Hepatocyte (in vitro differentiated cells): ENCODE measurements at regions not wholly inside any gene's neighbourhood (a gene's known extent, or its start where the extent isn't known, plus 50 kb on each side); places are given as distances from the start of the nearest gene placed in this dataset.

ENCODE experiments used
- DNase-seq: peaks from one replicate; pipeline ENCODE4 v3.0.0-alpha.2; 2016; ENCODE audit warnings: low spot score
- H2AFZ ChIP-seq: fragments of 200-600 bp; sonication (generic); 2 replicates; pipeline ENCODE4 v1.6.0; 2016; ENCODE audit warnings: antibody characterized with exemption, mild to moderate bottlenecking
- H3K27ac ChIP-seq: fragments of 200-600 bp; sonication (generic); 2 replicates; pipeline ENCODE4 v1.5.1; 2016; ENCODE audit warnings: mild to moderate bottlenecking
- H3K27me3 ChIP-seq: fragments of 200-600 bp; sonication (generic); 2 replicates; pipeline ENCODE4 v1.6.1; 2016
- H3K36me3 ChIP-seq: fragments of 200-600 bp; sonication (generic); replicated peaks from 2 replicates; pipeline ENCODE4 v1.5.1; 2016; ENCODE audit warnings: low read depth; ENCODE audit not compliant: insufficient read depth
- H3K4me1 ChIP-seq: fragments of 200-600 bp; sonication (generic); 2 replicates; pipeline ENCODE4 v1.5.1; 2016; ENCODE audit warnings: mild to moderate bottlenecking, moderate library complexity; ENCODE audit not compliant: insufficient read depth
- H3K4me2 ChIP-seq: fragments of 200-600 bp; sonication (generic); 2 replicates; pipeline ENCODE4 v1.6.0; 2016
- H3K4me3 ChIP-seq: fragments of 200-600 bp; sonication (generic); 2 replicates; pipeline ENCODE4 v1.5.1; 2016; ENCODE audit warnings: mild to moderate bottlenecking
- H3K79me2 ChIP-seq: fragments of 200-600 bp; sonication (generic); 2 replicates; pipeline ENCODE4 v1.6.0; 2017; ENCODE audit warnings: mild to moderate bottlenecking
- H3K9me2 ChIP-seq: fragments of 200-600 bp; sonication (generic); replicated peaks from 2 replicates; pipeline ENCODE4 v1.6.0; 2017; ENCODE audit warnings: mild to moderate bottlenecking; ENCODE audit not compliant: insufficient read depth
- H3K9me3 ChIP-seq: fragments of 200-600 bp; sonication (generic); 2 replicates; pipeline ENCODE4 v1.5.1; 2016; ENCODE audit warnings: low read depth, mild to moderate bottlenecking
- H4K20me1 ChIP-seq: fragments of 200-600 bp; sonication (generic); 2 replicates; pipeline ENCODE4 v1.6.0; 2016; ENCODE audit warnings: mild to moderate bottlenecking; ENCODE audit not compliant: insufficient read depth, poor library complexity, severe bottlenecking
- EZH2 ChIP-seq: fragments of 200-600 bp; sonication (generic); IDR thresholded peaks from 2 replicates; pipeline ENCODE4 v1.6.1; 2016; ENCODE audit warnings: antibody characterized with exemption, mild to moderate bottlenecking, borderline replicate concordance
- EZH2phosphoT487 ChIP-seq: fragments of 200-600 bp; sonication (generic); IDR thresholded peaks from one replicate; pipeline ENCODE4 v1.6.1; 2018; ENCODE audit warnings: antibody characterized with exemption, mild to moderate bottlenecking, low read depth, moderate library complexity; ENCODE audit not compliant: unreplicated experiment, severe bottlenecking
- WGBS: methylation state at CpG from one replicate; pipeline ENCODE4 v1.1.6; 2016; ENCODE audit warnings: low lambda C conversion rate; ENCODE audit errors: missing lambda C conversion rate; 5-methylcytosine and 5-hydroxymethylcytosine counted together
- TF ChIP-seq, protein P1 (sequence below): fragments of 200-600 bp; sonication (generic); IDR thresholded peaks from 2 replicates; pipeline ENCODE4 v1.5.1; 2016; ENCODE audit warnings: antibody characterized with exemption, mild to moderate bottlenecking; ENCODE audit not compliant: poor library complexity

DNA sequence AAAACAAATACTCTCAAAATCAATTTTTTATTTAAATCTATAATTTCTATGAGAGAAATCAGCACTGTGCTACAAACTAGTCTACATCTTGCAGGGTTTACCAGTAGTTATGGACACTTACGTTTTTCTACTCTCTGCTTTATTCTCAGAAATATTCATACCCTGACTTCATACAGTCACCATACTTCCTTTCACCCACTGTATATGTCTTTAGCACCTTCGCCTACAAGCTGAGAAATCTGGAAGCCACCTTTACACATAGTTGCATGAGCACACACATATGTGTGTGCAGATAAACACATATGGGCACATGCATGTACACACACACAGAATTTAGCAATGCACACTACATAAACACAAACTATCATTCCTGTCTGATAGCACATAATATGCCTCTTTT, 177.0 kb downstream of the ST8SIA4 start:
- Histone ChIP-seq H3K9me2 (no peaks in the 10 kb centered on the region), H2AFZ (no peak overlapping the region), H4K20me1 (no peaks in the 10 kb centered on the region), H3K4me2 (no peak overlapping the region), H3K4me3 (no peak overlapping the region), H3K4me1 (no peaks in the 10 kb centered on the region), H3K9me3 (no peaks in the 10 kb centered on the region), H3K27ac (no peak overlapping the region), H3K79me2 (no peaks in the 10 kb centered on the region), H3K27me3 (no peaks in the 10 kb centered on the region), H3K36me3 (no peaks in the 10 kb centered on the region)
- WGBS = 79% methylated on average over 2 of the region's 2 CpGs
- no peak for TF ChIP-seq EZH2phosphoT487
- TF ChIP-seq, protein P1, sequence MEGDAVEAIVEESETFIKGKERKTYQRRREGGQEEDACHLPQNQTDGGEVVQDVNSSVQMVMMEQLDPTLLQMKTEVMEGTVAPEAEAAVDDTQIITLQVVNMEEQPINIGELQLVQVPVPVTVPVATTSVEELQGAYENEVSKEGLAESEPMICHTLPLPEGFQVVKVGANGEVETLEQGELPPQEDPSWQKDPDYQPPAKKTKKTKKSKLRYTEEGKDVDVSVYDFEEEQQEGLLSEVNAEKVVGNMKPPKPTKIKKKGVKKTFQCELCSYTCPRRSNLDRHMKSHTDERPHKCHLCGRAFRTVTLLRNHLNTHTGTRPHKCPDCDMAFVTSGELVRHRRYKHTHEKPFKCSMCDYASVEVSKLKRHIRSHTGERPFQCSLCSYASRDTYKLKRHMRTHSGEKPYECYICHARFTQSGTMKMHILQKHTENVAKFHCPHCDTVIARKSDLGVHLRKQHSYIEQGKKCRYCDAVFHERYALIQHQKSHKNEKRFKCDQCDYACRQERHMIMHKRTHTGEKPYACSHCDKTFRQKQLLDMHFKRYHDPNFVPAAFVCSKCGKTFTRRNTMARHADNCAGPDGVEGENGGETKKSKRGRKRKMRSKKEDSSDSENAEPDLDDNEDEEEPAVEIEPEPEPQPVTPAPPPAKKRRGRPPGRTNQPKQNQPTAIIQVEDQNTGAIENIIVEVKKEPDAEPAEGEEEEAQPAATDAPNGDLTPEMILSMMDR = no peak
- DNase-seq = no peak

DNA sequence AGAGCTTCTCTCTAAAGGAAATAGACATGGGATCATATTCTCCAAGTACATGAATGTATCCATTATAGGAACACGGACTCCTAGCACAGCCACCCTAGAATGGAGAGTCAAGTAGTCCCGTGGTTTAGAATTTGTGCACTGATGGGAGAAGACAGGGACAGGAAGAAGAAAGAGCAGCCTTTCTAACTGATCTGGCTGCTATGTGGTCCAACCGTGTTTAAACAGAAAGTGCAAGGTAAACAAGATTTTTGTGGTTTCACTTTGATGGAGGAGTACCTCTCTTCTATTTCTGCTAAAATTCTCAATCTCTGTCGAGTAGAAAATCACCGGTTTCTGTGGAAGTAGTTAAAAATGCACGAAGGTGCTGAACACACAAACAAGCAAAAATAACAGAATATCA, 171.3 kb downstream of the ST8SIA4 start:
- no peak for DNase-seq
- H3K79me2 ChIP-seq = no peaks in the 10 kb centered on the region
- no peaks in the 10 kb centered on the region for H3K9me3 ChIP-seq
- H3K4me1 ChIP-seq = no peaks in the 10 kb centered on the region
- no peaks in the 10 kb centered on the region for H3K9me2 ChIP-seq
- no peaks in the 10 kb centered on the region for H3K27me3 ChIP-seq
- no peak overlapping the region for H3K4me3 ChIP-seq
- 73% methylated on average over 6 of the region's 6 CpGs for WGBS
- H3K36me3 ChIP-seq = no peaks in the 10 kb centered on the region
- H3K27ac ChIP-seq = no peak overlapping the region
- H4K20me1 ChIP-seq = no peaks in the 10 kb centered on the region
- TF ChIP-seq EZH2phosphoT487 (no peak), EZH2 (no peak)
- TF ChIP-seq, protein P1 = no peak
- H2AFZ ChIP-seq = no peak overlapping the region
- no peak overlapping the region for H3K4me2 ChIP-seq

DNA sequence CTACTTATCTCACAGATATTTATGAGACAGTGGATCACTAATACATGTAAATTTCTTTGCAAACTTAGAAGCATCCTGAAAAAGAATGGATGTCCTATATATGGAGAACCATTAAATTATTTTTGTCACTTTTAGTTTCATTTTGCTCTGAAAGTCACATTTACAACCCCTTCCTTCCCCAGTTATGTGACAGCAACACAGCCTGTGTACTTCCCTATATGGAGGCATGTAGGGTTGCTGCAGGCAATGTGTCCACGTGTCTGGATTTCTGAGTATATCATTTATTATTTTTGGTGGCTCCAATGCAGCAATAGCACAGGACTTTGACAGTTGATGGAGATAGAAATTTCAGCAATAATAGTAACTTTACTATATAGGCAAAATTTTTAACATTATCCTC, 156.4 kb downstream of the ST8SIA4 start:
- no peaks in the 10 kb centered on the region for H3K9me3 ChIP-seq
- no peak for DNase-seq
- H2AFZ ChIP-seq = no peak overlapping the region
- no peaks in the 10 kb centered on the region for H3K36me3 ChIP-seq
- no peaks in the 10 kb centered on the region for H3K27me3 ChIP-seq
- H3K9me2 ChIP-seq = no peaks in the 10 kb centered on the region
- H3K4me2 ChIP-seq = no peak overlapping the region
- no peaks in the 10 kb centered on the region for H3K4me1 ChIP-seq
- H3K79me2 ChIP-seq = no peaks in the 10 kb centered on the region
- no peaks in the 10 kb centered on the region for H4K20me1 ChIP-seq
- H3K4me3 ChIP-seq = no peak overlapping the region
- TF ChIP-seq EZH2 (no peak), EZH2phosphoT487 (no peak)
- TF ChIP-seq, protein P1 = no peak
- 84% methylated on average over 1 of the region's 1 CpG for WGBS
- no peak overlapping the region for H3K27ac ChIP-seq

DNA sequence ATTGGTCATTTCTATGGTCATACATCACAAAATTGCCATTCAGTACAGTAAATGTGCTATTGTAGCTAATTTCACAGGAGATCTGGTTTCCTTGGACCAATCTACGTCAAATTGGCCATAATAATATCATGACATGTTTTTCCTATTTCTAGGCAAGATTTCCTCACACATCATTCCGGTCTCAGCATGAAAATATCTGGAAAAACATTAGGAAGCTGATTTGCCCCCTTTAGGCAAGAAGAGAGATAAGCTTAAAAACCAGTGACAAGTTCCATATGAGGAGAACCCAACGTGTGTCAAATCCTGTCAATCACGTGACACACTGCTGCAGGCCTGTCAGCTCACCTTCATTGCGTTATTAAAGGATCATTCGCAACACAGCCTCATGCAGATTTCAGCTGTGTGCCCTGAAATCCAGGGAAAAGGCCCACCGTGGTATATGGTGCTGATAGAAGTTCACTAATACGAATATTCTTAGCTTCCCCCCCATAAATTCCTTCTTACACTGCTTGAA, 153.3 kb downstream of the ST8SIA4 start:
- Histone ChIP-seq H3K9me3 (no peaks in the 10 kb centered on the region), H3K36me3 (no peaks in the 10 kb centered on the region), H3K4me3 (no peak overlapping the region), H3K9me2 (no peaks in the 10 kb centered on the region), H3K27me3 (no peaks in the 10 kb centered on the region), H3K4me2 (no peak overlapping the region), H3K27ac (no peak overlapping the region), H2AFZ (no peak overlapping the region), H4K20me1 (no peaks in the 10 kb centered on the region), H3K4me1 (no peaks in the 10 kb centered on the region), H3K79me2 (no peaks in the 10 kb centered on the region)
- TF ChIP-seq EZH2 = no peak
- TF ChIP-seq, protein P1 = no peak
- TF ChIP-seq EZH2phosphoT487 = no peak
- 83% methylated on average over 8 of the region's 8 CpGs for WGBS
- no peak for DNase-seq
